IPS DF 4.7 (cell line): ENCODE measurements at regions not wholly inside any gene's neighbourhood (a gene's known extent, or its start where the extent isn't known, plus 50 kb on each side); places are given as distances from the start of the nearest gene placed in this dataset.
"Not testable (repeated sequence)": the region's sequence is repeated elsewhere in the genome, so short reads cannot be mapped to it uniquely, and the experiment has no call there.

ENCODE experiments used
- DNase-seq: peaks from one replicate; pipeline ENCODE4 v3.0.0-alpha.2; 2013; ENCODE audit warnings: low spot score; ENCODE audit errors: extremely low read depth

DNA sequence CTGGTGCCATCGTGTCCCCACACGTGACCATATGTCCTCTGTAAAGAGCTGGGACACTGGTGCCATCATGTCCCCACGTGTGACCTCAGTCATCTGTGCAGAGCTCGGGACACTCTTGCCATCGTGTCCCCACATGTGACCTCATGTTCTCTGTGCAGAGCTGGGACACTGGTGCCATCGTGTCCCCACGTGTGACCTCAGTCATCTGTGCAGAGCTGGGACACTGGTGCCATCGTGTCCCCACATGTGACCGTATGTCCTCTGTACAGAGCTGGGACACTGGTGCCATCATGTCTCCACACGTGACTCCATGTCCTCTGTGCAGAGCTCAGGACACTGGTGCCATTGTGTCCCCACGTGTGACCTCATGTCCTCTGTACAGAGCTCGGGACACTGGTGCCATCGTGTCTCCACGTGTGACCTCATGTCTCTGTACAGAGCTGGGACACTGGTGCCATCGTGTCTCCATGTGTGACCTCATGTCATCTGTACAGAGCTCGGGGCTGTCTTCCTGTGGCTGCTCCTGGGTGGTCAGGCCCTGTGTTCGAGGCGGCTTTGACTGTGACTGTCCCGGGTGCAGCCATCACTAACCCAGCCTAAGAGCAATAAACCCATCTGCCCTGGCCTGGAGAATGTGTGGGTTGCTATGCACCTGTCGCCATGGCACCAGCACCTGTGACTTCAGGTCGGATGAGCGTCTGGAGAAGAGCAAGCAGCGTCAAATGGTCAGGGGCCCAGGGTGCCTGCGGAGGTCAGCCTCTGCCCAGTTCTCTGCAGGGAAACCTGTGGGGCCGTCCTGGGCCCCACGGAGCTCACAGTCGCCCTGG, 334.4 kb downstream of the ADGRD1 start:
- DNase-seq: no peak

DNA sequence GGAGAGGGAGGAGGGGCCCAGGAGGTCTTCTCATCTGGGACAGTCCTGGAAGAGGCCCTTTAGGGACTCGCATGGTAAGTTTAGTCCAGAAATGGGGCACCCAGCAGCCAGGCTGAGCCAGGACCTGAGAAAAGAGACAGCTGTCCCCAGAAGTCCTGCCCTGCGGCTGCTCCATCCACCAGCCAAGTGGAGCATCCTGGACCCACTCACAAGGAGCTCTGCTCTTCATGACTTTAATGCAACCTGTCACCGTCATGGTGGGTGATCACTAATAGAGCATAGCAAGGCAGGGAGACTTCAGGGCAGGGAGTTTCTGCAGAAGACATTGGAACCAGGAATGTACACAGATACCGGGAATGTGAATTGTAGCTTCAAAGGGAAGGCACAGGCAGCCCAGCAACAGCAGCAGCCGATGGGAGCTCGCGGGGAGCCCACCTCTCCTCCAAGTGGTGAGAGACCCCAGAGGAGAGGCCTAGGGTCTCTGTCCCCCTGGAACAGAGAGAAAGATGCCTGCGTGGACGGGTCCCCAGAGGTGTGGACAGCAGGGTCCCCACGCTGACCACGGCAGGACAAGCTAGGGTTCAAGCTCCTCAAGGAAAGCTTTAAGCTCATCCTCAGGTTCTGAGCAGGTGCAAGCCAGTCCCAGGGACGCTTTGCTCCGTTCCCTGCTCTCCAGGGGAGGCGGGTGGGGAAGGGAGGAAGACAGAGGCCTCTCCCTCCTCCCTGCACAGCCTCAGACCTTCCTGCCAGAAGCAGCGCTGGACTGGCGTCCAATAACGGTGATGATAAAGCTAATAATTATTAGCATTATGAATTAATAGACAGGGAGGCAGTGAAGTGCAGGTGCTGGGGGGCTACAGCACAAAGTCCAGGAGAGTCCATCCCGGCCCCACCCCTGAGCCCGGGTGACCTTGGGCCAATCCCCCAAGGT, 335.3 kb downstream of the ADGRD1 start:
- not testable (repeated sequence) for DNase-seq

DNA sequence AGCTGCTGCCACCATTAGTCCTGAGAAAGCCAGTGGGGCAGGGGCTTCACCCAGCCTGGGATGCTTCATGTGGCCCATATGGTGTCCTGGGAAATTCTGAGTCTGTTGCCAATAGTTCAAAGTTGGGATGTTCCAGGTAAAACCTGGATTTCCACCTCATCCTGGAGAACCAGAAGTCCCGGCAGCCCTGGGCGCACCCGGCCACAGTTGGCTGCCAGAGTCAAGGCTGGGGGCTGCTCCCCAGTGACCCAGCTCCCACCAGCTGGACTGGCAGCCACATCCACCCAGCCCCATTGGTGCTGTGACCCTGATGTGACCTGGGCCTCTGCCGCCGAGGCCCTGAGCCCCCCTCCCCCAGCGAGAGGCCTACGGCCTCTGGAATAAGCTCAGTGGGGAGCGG, 336.1 kb downstream of the ADGRD1 start:
- DNase-seq: not testable (repeated sequence)

DNA sequence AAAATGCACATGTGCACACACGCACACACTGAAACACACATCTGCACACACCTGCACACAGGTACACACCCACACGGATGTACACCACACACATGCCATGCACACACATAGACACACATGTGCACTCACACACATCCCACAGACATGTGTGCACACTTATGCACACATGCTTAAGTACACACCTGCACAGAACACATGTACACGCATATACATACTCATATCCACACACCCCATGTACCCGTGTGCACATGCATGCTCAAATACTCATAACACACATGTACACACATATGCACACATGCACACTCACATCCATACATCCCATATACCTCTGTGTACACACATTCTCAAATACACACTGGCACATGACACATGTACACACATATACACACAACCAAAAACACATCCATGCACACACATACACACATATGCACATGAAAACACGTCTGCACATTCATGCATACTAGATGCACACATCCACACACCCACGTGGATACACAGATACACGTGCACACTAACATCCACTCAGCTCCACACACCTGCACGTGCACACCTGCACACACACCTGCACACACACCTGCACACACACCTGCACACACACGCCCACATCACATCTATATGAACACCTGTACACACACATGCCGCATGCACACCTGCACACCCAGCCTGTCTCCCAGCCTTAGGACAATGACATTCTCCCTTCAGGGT, 336.7 kb downstream of the ADGRD1 start:
- DNase-seq: no peak

DNA sequence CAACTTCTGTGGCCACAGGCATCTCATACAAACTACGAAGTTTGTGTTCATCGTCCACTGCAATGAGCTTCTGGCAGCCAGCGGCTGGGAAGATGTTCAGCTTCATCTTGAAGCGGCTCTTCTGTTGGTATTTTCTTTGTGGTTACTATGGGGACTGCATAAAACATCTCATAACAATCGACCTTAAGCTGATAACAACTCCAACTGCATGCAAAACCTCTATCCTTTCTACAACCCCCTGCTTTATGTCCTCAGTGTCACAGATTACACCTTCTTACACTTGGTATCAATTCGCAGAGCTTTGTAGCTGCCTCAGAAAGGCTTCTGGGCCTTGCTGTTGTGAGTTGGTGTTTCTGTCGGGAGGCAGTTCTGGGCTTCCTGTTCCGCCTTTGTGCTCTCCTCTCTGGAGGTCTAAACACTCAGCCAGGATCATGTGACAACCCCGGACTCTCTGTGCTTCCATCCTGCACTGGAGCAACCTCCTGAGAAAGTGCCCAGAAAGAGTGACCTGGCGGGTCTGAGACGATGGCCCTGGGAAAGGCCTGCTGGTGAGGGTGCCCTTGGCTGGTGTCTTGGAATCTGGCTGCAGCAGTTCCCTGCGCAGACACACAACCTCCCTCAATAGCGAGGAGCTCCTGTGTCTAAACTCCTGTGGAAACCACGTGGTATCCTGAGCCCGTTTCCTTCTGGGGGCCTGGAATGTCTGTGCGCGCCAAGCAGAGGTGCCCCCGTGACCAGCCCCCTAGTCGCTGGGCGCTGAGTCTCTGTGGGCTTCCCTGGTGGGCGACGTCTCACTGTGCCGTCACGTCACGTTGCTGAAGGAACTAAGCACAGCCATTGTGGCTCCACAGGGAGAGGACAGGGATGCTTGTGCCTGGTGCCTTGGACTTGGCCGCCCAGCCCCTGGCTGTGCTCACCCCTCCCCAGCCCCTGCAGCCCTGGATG, 339.6 kb downstream of the ADGRD1 start:
- DNase-seq: not testable (repeated sequence)

DNA sequence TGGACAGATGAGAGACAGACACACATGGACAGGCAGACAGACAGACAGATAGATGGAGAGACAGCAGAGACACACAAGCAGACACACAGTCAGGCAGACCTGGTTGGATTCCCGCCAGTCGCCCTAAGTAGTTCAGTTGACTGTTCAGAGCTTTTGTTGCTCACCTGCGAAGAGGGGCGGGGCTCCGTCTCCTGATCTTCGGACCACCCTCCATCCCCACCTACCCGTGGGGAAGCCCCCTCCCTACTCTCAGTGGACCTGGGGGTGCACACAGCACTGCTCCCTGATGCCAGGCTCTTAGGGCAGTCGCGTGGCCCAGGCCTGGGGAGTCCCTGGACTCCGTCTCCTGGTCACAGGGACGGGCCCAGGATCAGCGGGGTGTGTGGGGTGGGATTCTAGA, 341.0 kb downstream of the ADGRD1 start:
- DNase-seq: not testable (repeated sequence)

DNA sequence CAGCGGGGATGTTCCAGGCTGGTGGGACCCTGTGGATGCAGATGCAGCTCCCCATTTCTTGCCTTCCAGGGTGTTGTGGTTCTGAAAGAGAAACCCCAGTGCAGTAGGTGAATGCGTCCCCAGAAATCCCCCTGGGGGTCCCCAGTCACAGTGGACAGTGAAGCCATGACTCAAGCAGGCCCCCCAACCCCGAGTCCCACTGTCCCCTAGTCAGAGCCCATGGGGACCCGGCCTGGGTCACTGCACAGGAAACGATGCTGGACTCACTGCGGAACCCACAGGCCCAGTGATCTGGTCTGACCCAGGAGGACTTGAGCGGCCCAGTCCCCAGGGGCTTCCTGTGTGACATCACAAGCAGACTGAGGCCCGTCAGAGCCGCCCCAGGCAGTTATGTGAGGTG, 341.4 kb downstream of the ADGRD1 start:
- DNase-seq: not testable (repeated sequence)

DNA sequence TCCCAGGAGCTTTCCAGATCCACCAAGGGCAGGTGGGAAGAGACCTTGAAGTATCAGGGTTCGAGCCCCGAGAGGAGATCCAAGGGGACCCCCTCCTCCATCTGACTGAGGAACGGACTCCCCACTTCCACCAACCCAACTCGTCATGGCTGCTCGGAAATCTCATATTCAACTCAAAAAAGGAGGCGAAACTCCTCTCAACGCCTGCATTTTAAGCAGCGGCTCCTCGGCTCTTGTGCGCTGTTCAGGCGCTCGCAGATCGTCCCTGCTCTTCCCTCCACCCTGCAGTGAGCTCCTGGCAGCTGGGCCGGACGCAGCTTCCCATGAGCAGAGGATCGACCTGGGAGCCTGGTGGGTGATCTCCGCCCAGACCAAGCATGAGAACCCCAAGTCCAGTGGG, 341.9 kb downstream of the ADGRD1 start:
- DNase-seq: not testable (repeated sequence)

DNA sequence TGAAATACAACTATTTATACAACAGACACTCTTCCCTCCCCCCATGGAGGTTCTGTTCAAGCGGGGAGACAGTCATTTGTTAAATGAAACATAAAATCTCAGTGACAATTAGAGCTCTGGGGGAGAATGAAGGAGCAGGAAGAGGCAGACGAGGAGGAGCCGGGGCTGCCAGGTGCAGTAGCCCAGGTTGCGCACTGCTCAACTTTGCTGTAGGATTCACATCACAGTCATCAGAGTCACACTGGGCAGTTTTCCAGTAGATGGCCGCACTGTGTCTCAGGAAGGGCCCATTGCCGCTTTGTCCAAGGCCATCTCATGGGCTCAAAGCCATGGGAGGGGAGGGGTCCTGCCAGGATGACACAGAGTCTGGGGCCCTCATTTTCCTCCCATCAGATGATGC, 342.4 kb downstream of the ADGRD1 start:
- DNase-seq: not testable (repeated sequence)

DNA sequence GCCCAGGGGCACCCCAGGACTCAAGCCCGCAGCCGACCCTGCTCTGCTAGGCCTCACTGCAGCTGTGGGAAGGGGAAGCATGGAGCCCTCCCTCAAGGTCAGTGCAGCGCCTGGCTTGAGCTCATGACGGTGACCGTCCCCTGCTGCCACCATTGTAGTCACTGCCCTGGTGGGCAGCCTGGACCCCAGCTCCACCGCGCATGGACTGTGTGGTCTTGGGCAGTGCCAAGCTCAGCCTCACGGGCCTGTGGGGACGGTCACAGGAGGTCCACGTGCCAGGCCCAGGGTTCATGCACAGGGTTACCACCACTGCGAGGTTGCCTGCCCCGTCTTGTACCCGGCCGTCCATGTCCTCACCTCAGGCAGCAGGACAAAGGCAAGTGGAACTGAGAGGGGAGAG, 342.9 kb downstream of the ADGRD1 start:
- not testable (repeated sequence) for DNase-seq

DNA sequence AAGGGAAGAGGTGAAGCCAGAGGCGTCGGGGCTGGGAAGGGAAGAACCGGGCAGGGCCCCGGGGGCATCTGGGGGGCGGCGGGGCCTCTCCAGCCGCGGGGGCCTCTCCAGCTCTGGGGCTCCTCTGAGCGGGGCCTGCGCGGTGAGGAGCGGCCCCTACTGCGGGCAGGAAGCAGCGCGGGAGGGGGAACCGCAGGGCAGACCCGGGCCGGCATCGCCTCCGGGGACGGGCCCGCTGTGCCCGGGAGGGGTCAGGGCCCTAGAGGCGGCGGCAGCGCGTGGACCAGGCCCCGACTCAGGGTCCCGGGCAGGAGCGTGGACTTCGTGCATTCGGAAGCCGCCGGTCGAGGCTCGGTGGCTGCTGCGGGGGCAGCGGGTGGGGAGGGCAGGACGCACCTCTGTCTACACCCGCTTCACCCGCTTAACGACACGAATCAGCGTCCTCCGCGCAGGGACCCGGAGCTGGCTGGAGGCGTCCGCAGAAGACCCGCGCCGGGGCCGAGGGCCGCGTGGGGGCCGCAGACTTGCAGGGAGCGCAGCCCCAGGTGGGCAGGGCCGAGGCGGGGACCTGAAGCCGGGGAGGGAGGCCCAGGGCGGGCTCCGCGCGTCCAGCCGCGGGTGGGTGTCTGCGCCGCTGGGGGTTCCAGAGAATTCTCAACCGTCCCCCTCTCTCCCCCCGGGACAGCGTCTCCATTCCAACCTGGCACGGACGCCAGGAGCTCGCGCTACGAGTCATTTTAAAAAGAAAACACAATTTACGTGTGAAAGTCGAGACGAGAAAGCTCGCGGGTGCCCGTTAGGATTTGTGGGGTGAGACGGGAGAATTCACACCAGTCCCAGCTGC, 345.0 kb downstream of the ADGRD1 start:
- DNase-seq: not testable (repeated sequence)

DNA sequence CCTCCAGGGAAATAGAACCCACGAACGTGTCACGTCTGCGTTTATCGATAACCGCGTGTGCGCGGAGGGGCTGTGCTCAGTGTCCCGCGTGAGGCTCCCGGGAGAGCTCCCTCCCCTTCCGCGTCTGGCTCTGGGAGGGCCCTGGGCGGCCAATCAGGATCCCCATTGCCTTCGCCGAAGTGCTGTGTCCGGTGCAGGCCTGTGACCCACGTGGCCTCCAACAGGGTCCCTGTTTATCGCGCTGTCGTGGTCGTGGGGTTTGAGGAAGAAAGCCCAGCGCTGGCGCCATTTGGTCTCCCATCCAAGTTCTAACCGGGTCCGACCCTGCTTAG, 345.6 kb downstream of the ADGRD1 start:
- not testable (repeated sequence) for DNase-seq

DNA sequence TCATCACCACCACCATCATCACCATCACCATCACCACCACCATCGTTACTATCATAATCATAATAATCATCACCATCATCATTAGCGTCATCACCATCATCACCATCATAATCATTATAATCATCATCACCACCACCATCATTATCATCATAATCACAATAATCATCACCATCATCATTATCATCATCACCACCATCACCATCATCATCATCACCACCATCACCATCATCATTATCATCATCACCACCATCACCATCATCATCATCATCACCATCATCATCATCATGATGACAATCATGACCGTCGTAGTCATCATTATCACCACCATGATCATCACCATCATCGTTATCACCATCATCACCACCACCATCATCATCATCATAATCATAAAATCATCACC, 349.9 kb downstream of the ADGRD1 start:
- not testable (repeated sequence) for DNase-seq

DNA sequence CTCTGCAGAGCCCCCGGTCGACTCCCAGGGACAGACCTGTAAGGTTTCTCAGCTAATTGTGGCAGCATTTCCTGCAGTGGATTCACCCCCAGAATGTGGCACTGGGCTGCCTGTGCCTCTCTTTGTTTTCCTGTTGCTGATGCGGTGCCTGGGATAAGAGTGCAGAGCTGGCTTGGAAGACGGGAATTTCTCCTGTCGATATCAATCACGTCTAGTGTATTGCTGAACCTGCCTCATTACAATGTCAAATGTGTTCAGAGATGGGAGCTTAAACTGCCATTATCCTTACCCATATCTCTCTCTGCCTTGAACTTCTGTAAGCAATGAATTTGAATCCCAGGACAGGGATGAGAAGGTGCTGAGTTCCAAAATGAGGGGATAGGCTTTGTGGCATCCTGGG, 350.9 kb downstream of the ADGRD1 start:
- not testable (repeated sequence) for DNase-seq

DNA sequence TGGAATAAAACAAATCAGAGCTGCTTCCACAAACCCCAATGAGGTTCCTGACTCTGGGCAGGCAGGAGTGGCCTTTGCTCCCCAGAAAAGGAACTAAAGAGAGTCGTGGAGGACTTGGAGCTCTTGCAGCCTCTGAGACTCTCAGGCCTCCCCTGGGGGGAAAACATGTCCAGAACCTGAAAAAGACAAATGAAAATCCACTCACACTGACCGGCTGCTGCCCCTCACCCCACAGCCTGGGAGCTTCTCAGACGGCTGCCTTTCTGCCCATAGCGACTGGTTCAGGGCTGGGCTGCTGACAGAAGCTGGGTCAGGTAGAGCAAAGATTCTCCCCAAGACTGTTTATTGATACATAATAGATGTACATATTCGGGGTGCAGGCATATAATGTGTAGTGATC, 356.0 kb downstream of the ADGRD1 start:
- no peak for DNase-seq

DNA sequence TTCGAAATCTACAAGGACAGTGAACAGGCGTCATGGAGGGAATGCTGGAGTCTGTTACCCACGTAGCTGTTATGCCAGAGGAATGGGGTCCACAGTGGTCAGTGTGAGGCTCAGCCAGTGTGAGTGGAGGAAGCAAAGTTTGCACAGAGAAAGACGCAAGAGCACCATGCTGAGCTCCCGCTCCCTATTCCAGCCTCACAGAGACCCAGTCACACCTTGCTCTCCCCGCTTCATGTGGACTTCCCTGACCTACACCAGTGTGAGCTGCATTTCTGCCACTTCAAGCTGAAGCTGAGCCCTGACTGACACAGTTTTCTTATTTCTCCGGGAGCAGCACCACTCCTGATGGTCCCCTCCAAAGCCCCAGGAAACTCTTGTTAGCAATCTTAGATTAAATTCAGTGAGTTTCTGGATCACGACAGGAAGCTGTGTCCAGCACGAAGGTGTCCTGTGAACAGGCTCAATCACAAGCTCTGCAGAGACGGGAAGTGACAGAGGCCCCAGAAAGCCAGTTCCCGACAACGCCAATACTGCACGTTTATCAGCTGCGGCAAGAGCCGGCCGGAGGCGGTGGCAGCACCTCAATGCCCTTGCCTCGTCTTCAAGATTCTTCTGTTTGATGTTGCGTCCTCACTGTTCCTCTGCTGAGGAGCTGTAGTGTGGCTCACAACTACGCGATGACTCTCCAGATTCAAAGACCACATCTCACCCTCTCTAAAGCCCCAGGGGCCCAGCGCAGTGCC, 356.7 kb downstream of the ADGRD1 start:
- DNase-seq: not testable (repeated sequence)

DNA sequence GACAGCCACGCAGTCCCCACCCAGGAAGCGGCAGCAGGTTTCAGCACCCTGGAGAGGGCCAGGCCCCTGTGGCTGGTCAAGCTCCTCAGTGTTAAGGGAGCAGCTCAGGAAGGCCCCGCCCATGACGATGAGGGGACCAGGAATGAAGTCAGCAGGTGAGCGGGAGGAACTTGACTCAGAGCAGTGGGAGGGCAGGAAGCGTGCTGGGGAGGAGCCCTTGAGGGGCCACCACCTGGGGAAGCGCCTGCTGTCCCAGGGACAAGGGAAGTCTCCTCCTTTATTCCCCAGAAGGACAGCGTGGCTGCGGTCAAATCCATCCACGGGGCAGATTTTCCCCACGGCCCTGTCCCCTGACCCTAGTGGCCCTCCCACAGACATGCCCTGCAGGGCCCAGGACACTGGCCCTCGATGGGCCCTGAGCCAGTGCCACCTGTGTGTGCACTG, 357.6 kb downstream of the ADGRD1 start:
- not testable (repeated sequence) for DNase-seq

DNA sequence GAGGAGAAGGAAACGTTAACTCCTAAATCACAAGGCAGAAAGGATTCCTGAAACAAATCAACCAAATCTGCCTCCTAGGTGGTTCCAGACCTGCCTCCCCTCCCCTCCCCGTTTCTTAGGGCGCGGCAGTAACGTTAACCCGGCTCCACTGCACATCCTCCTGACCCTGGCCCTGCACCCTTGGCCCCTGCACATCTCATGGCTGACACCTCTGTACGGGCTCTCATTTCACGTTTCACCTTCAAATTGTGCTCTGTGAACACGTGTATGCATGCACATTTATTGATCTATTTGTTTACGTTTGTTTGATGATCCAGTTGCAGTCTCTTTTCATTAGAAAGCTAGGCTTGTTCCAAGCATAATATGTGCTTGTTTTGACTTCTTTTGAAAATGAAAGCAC, 358.1 kb downstream of the ADGRD1 start:
- DNase-seq: no peak

DNA sequence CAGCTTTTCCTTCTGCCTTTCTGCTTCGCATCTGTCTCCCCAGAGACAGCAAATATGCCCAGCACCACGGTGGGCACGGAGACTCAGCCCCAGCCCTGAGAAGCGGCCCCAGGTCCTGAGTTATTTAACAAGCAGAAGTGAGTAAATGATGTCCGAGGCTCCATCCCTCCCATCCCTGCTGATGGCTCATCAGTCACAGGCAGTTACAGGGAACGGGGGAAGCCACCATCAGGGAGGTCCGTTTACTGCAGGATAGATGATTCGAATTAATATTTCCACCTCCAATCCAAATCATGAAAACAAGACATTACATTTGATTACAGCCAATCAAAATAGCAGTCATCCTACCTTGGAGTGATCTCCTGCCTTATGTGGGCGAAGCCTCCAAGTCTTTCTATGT, 358.7 kb downstream of the ADGRD1 start:
- DNase-seq: not testable (repeated sequence)
